Activated naive CD4-positive, alpha-beta T cell treated with anti-CD3 and anti-CD28 coated beads, Interleukin-2, amount 50 U/mL, for 24 hours (primary cell): ENCODE measurements at regions not wholly inside any gene's neighbourhood (a gene's known extent, or its start where the extent isn't known, plus 50 kb on each side); places are given as distances from the start of the nearest gene placed in this dataset.

Source experiments
- H3K27ac Mint-ChIP-seq: one replicate; pipeline ENCODE4 v1.8.0; 2021; ENCODE audit warnings: mild to moderate bottlenecking, mixed read lengths
- H3K27me3 Mint-ChIP-seq: one replicate; pipeline ENCODE4 v1.8.0; 2021; ENCODE audit warnings: mixed read lengths
- H3K36me3 Mint-ChIP-seq: one replicate; pipeline ENCODE4 v1.8.0; 2021; ENCODE audit warnings: mixed read lengths
- H3K4me1 Mint-ChIP-seq: one replicate; pipeline ENCODE4 v1.8.0; 2021; ENCODE audit warnings: mixed read lengths
- H3K4me3 Mint-ChIP-seq: one replicate; pipeline ENCODE4 v1.8.0; 2021; ENCODE audit warnings: mild to moderate bottlenecking, mixed read lengths
- H3K9me3 Mint-ChIP-seq: one replicate; pipeline ENCODE4 v1.8.0; 2021; ENCODE audit warnings: mixed read lengths

GRCh38 chr7:135802697-135803096, 54.1 kb upstream of the FAM180A start:
- Mint-ChIP-seq H3K36me3 (no peaks in the 10 kb centered on the region), H3K27ac (no peak overlapping the region), H3K9me3 (no peaks in the 10 kb centered on the region), H3K27me3 (peaks cover 7% of the 10 kb centered on the region), H3K4me1 (peaks cover 3% of the 10 kb centered on the region), H3K4me3 (no peak overlapping the region)

GRCh38 chr7:135801877-135802276, 53.3 kb upstream of the FAM180A start:
- no peak overlapping the region for H3K27ac Mint-ChIP-seq
- H3K9me3 Mint-ChIP-seq, result no peaks in the 10 kb centered on the region
- H3K4me1 Mint-ChIP-seq, result peaks cover 3% of the 10 kb centered on the region
- peaks cover 7% of the 10 kb centered on the region for H3K27me3 Mint-ChIP-seq
- H3K36me3 Mint-ChIP-seq, result no peaks in the 10 kb centered on the region
- no peak overlapping the region for H3K4me3 Mint-ChIP-seq

GRCh38 chr7:135801045-135801693, 52.6 kb upstream of the FAM180A start:
- Mint-ChIP-seq H3K27ac (no peak overlapping the region), H3K9me3 (no peaks in the 10 kb centered on the region), H3K36me3 (no peaks in the 10 kb centered on the region), H3K4me1 (peaks cover 3% of the 10 kb centered on the region), H3K27me3 (peaks cover 7% of the 10 kb centered on the region), H3K4me3 (no peak overlapping the region)

GRCh38 chr7:135800560-135800959, 51.9 kb upstream of the FAM180A start:
- Mint-ChIP-seq H3K27ac (peak overlapping the region; percentile 57), H3K9me3 (no peaks in the 10 kb centered on the region), H3K36me3 (no peaks in the 10 kb centered on the region), H3K27me3 (peaks cover 7% of the 10 kb centered on the region), H3K4me3 (no peak overlapping the region), H3K4me1 (peaks cover 3% of the 10 kb centered on the region)

- H3K4me1 Mint-ChIP-seq, result peaks cover 3% of the 10 kb centered on the region
- H3K4me3 Mint-ChIP-seq, result no peak overlapping the region
- no peak overlapping the region for H3K27ac Mint-ChIP-seq
- no peaks in the 10 kb centered on the region for H3K36me3 Mint-ChIP-seq
- no peaks in the 10 kb centered on the region for H3K9me3 Mint-ChIP-seq
- H3K27me3 Mint-ChIP-seq, result peaks cover 7% of the 10 kb centered on the region
Observed at GRCh38 chr7:135799881-135800280, 51.3 kb upstream of the FAM180A start.
